WTC11 (cell line): ENCODE measurements at regions not wholly inside any gene's neighbourhood (a gene's known extent, or its start where the extent isn't known, plus 50 kb on each side); places are given as distances from the start of the nearest gene placed in this dataset.

Experiments
- ATAC-seq: fragments of 200-7000 bp; cut with Tn5 transposase; 2 replicates; pipeline ENCODE4 v1.10.0; 2021; ENCODE audit warnings: mild to moderate bottlenecking, moderate library complexity
- CTCF ChIA-PET: fragments of 300-600 bp; sonication (Branson Sonifier 250); formaldehyde crosslinking; loops from one replicate; lab custom pipeline; 2021; ENCODE audit warnings: antibody characterized with exemption; lab: Charles Lee
- POLR2A ChIA-PET: fragments of 350-600 bp; sonication (Branson Sonifier 250); formaldehyde crosslinking; loops from one replicate; lab custom pipeline; 2021; ENCODE audit warnings: antibody characterized with exemption; lab: Charles Lee
- DNase-seq: peaks from one replicate; pipeline ENCODE4 v3.0.0; 2021; ENCODE audit warnings: low spot score
- H3K27ac Mint-ChIP-seq: 2 replicates; pipeline ENCODE4 v1.8.0; 2021; ENCODE audit warnings: mixed read lengths
- H3K27me3 Mint-ChIP-seq: 2 replicates; pipeline ENCODE4 v1.8.0; 2021; ENCODE audit warnings: low read depth, mild to moderate bottlenecking, moderate library complexity, mixed read lengths
- H3K36me3 Mint-ChIP-seq: 2 replicates; pipeline ENCODE4 v1.8.0; 2021; ENCODE audit warnings: mixed read lengths
- H3K4me1 Mint-ChIP-seq: 2 replicates; pipeline ENCODE4 v1.8.0; 2022; ENCODE audit warnings: mixed read lengths
- H3K4me3 Mint-ChIP-seq: 2 replicates; pipeline ENCODE4 v1.8.0; 2021; ENCODE audit warnings: mild to moderate bottlenecking, moderate library complexity, mixed read lengths
- H3K9me3 Mint-ChIP-seq: 2 replicates; pipeline ENCODE4 v1.8.0; 2021; ENCODE audit warnings: mixed read lengths
- CREB1 ChIP-seq: sonication (generic); formaldehyde crosslinking; IDR thresholded peaks from 2 replicates; pipeline ENCODE4 v1.8.0; 2023; ENCODE audit warnings: mild to moderate bottlenecking, missing genetic modification reagents
- EMX1 ChIP-seq: fragments of 250-450 bp; sonication (Bioruptor Pico); IDR thresholded peaks from 2 replicates; pipeline ENCODE4 v1.8.0; 2021; ENCODE audit warnings: mild to moderate bottlenecking
- ERG ChIP-seq: fragments of 250-450 bp; sonication (Bioruptor Pico); IDR thresholded peaks from 2 replicates; pipeline ENCODE4 v1.8.0; 2021; ENCODE audit warnings: mild to moderate bottlenecking
- ESRRA ChIP-seq: sonication (generic); formaldehyde crosslinking; IDR thresholded peaks from 2 replicates; pipeline ENCODE4 v1.8.1; 2022; ENCODE audit warnings: mild to moderate bottlenecking, missing genetic modification reagents, borderline replicate concordance
- PRDM15 ChIP-seq: sonication (generic); formaldehyde crosslinking; IDR thresholded peaks from 2 replicates; pipeline ENCODE4 v1.8.0; 2022; ENCODE audit warnings: missing genetic modification reagents
- SP1 ChIP-seq: sonication (generic); formaldehyde crosslinking; conservative IDR thresholded peaks from 2 replicates; pipeline ENCODE4 v1.8.1; 2022; ENCODE audit warnings: missing genetic modification reagents
- TEAD4 ChIP-seq: sonication (generic); formaldehyde crosslinking; IDR thresholded peaks from 2 replicates; pipeline ENCODE4 v1.8.0; 2022; ENCODE audit warnings: mild to moderate bottlenecking, missing genetic modification reagents
- ZMAT4 ChIP-seq: fragments of 250-450 bp; sonication (Bioruptor Pico); IDR thresholded peaks from 2 replicates; pipeline ENCODE4 v1.9.0; 2021; ENCODE audit warnings: mild to moderate bottlenecking
- ZNF138 ChIP-seq: sonication (generic); formaldehyde crosslinking; conservative IDR thresholded peaks from 2 replicates; pipeline ENCODE4 v1.8.1; 2022; ENCODE audit warnings: mild to moderate bottlenecking, moderate library complexity, missing genetic modification reagents
- ZNF423 ChIP-seq: fragments of 250-450 bp; sonication (Bioruptor Pico); IDR thresholded peaks from 2 replicates; pipeline ENCODE4 v2.1.2; 2022; ENCODE audit warnings: mild to moderate bottlenecking, moderate library complexity
- TF ChIP-seq, protein P1 (sequence below): fragments of 250-450 bp; sonication (Bioruptor Pico); IDR thresholded peaks from 2 replicates; pipeline ENCODE4 v1.9.0; 2021; ENCODE audit warnings: mild to moderate bottlenecking
- TF ChIP-seq, protein P2 (sequence below): sonication (generic); formaldehyde crosslinking; IDR thresholded peaks from 2 replicates; pipeline ENCODE4 v1.8.0; 2022; ENCODE audit warnings: mild to moderate bottlenecking, missing genetic modification reagents
- TF ChIP-seq, protein P3 (sequence below): sonication (generic); formaldehyde crosslinking; IDR thresholded peaks from 2 replicates; pipeline ENCODE4 v1.8.1; 2023; ENCODE audit warnings: mild to moderate bottlenecking, moderate library complexity, missing genetic modification reagents
- TF ChIP-seq, protein P4 (sequence below): sonication (generic); formaldehyde crosslinking; IDR thresholded peaks from 2 replicates; pipeline ENCODE4 v1.8.1; 2022; ENCODE audit warnings: mild to moderate bottlenecking, moderate library complexity, missing genetic modification reagents
- TF ChIP-seq, protein P5 (sequence below): fragments of 200-600 bp; IDR thresholded peaks from 2 replicates; pipeline ENCODE4 v1.8.0; 2022; ENCODE audit warnings: antibody characterized with exemption

- no peaks in the 10 kb centered on the region for H3K36me3 Mint-ChIP-seq
- ChIA-PET CTCF (no interaction called here), POLR2A (no interaction called here)
- H3K27ac Mint-ChIP-seq: no peak overlapping the region
- no peaks in the 10 kb centered on the region for H3K4me1 Mint-ChIP-seq
- no peak for ATAC-seq
- TF ChIP-seq EMX1 (no peak), ERG (CRISPR knock-in tag) (no peak), ESRRA (CRISPR knock-in tag) (no peak), ZNF138 (CRISPR knock-in tag) (no peak), SP1 (no peak), PRDM15 (CRISPR knock-in tag) (no peak), ZNF423 (CRISPR knock-in tag) (no peak), ZMAT4 (no peak)
- TF ChIP-seq, protein P1, sequence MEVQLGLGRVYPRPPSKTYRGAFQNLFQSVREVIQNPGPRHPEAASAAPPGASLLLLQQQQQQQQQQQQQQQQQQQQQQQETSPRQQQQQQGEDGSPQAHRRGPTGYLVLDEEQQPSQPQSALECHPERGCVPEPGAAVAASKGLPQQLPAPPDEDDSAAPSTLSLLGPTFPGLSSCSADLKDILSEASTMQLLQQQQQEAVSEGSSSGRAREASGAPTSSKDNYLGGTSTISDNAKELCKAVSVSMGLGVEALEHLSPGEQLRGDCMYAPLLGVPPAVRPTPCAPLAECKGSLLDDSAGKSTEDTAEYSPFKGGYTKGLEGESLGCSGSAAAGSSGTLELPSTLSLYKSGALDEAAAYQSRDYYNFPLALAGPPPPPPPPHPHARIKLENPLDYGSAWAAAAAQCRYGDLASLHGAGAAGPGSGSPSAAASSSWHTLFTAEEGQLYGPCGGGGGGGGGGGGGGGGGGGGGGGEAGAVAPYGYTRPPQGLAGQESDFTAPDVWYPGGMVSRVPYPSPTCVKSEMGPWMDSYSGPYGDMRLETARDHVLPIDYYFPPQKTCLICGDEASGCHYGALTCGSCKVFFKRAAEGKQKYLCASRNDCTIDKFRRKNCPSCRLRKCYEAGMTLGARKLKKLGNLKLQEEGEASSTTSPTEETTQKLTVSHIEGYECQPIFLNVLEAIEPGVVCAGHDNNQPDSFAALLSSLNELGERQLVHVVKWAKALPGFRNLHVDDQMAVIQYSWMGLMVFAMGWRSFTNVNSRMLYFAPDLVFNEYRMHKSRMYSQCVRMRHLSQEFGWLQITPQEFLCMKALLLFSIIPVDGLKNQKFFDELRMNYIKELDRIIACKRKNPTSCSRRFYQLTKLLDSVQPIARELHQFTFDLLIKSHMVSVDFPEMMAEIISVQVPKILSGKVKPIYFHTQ (CRISPR knock-in tag): no peak
- TF ChIP-seq, protein P2, sequence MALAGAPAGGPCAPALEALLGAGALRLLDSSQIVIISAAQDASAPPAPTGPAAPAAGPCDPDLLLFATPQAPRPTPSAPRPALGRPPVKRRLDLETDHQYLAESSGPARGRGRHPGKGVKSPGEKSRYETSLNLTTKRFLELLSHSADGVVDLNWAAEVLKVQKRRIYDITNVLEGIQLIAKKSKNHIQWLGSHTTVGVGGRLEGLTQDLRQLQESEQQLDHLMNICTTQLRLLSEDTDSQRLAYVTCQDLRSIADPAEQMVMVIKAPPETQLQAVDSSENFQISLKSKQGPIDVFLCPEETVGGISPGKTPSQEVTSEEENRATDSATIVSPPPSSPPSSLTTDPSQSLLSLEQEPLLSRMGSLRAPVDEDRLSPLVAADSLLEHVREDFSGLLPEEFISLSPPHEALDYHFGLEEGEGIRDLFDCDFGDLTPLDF: no peak
- TF ChIP-seq, protein P3, sequence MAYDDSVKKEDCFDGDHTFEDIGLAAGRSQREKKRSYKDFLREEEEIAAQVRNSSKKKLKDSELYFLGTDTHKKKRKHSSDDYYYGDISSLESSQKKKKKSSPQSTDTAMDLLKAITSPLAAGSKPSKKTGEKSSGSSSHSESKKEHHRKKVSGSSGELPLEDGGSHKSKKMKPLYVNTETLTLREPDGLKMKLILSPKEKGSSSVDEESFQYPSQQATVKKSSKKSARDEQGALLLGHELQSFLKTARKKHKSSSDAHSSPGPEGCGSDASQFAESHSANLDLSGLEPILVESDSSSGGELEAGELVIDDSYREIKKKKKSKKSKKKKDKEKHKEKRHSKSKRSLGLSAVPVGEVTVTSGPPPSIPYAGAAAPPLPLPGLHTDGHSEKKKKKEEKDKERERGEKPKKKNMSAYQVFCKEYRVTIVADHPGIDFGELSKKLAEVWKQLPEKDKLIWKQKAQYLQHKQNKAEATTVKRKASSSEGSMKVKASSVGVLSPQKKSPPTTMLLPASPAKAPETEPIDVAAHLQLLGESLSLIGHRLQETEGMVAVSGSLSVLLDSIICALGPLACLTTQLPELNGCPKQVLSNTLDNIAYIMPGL (CRISPR knock-in tag): no peak
- TF ChIP-seq, protein P4, sequence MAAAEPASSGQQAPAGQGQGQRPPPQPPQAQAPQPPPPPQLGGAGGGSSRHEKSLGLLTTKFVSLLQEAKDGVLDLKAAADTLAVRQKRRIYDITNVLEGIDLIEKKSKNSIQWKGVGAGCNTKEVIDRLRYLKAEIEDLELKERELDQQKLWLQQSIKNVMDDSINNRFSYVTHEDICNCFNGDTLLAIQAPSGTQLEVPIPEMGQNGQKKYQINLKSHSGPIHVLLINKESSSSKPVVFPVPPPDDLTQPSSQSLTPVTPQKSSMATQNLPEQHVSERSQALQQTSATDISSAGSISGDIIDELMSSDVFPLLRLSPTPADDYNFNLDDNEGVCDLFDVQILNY (CRISPR knock-in tag): no peak
- no peak overlapping the region for H3K4me3 Mint-ChIP-seq
- no peaks in the 10 kb centered on the region; the same call in 1 of the 2 replicates for H3K27me3 Mint-ChIP-seq
- H3K9me3 Mint-ChIP-seq: no peaks in the 10 kb centered on the region
- DNase-seq: no peak
These were observed 253.5 kb upstream of the GRIN3A start for GRCh38 chr9:101991926-101992325.

GRCh38 chr9:101977614-101978210 is 239.3 kb upstream of the GRIN3A start:
- Mint-ChIP-seq H3K4me3 (no peak overlapping the region), H3K36me3 (no peaks in the 10 kb centered on the region), H3K9me3 (no peaks in the 10 kb centered on the region), H3K4me1 (no peaks in the 10 kb centered on the region), H3K27ac (no peak overlapping the region), H3K27me3 (no peaks in the 10 kb centered on the region)
- no peak for DNase-seq
- POLR2A ChIA-PET: no interaction called here
- CTCF ChIA-PET: interaction anchor here (1.0 to 2.0 kb wide), 4 partner anchors 18 to 249 kb away, joined by 3 to 5 read pairs (median 4); no protein-coding TSS in a partner anchor
- peak; percentile 57; the same call in 1 of the 2 replicates for ATAC-seq
- no peak for TF ChIP-seq CREB1 (CRISPR knock-in tag)
- TF ChIP-seq TEAD4 (CRISPR knock-in tag): no peak
- TF ChIP-seq, protein P5, sequence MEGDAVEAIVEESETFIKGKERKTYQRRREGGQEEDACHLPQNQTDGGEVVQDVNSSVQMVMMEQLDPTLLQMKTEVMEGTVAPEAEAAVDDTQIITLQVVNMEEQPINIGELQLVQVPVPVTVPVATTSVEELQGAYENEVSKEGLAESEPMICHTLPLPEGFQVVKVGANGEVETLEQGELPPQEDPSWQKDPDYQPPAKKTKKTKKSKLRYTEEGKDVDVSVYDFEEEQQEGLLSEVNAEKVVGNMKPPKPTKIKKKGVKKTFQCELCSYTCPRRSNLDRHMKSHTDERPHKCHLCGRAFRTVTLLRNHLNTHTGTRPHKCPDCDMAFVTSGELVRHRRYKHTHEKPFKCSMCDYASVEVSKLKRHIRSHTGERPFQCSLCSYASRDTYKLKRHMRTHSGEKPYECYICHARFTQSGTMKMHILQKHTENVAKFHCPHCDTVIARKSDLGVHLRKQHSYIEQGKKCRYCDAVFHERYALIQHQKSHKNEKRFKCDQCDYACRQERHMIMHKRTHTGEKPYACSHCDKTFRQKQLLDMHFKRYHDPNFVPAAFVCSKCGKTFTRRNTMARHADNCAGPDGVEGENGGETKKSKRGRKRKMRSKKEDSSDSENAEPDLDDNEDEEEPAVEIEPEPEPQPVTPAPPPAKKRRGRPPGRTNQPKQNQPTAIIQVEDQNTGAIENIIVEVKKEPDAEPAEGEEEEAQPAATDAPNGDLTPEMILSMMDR: peak; percentile 67
